ENCODE measurements at regions not wholly inside any gene's neighbourhood (a gene's known extent, or its start where the extent isn't known, plus 50 kb on each side); places are given as distances from the start of the nearest gene placed in this dataset.

DNA sequence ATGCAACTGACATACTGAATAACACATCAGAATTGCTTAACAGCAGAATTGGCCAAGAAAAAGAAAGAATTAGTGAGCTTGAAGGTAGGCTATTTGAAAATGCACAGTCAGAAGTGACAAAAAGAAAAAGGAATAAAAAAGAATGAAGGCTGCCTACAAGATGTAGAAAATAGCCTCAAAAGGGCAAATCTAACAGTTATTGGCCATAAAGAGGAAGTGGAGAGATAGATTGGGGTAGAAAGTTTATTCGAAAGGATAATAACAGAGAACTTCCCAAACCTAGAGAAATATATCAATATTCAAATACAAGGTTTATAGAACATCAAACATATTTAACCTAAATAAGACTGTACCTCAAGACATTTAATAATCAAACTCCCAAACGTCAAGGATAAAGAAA lies 67.5 kb downstream of the ATP6V1G3 start:
- H3K27me3 Mint-ChIP-seq, result peaks cover 15% of the 10 kb centered on the region
- no peaks in the 10 kb centered on the region for H3K36me3 Mint-ChIP-seq (ENCODE audit: low read depth)
- H3K27ac Mint-ChIP-seq, result no peak overlapping the region
- no peak for DNase-seq
- intact Hi-C loops (cut with micrococcal nuclease), result no loop called here
- no peak overlapping the region for H3K4me3 Mint-ChIP-seq
- H3K9me3 Mint-ChIP-seq, result peaks cover 18% of the 10 kb centered on the region
- H3K4me1 Mint-ChIP-seq, result no peaks in the 10 kb centered on the region

DNA sequence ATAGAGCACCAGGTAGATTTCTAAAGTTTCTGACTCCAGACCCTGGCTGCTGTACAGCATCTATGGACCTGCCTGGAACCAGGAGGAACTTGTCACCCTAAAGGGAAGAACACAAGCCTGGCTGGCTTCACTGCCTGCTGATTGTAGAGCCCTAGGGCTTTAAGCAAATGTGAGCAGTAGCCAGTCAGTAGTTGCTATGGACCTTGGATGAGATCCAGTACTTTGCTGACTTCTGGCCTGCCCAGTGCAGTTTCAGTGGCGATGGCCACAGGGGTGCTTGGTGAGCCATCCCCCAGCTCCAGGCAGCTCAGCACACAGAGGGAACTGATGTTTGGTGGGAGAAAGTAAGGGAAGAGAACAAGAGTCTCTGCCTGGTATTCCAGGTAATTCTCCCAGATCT lies 68.4 kb downstream of the ATP6V1G3 start:
- no peaks in the 10 kb centered on the region for H3K36me3 Mint-ChIP-seq (ENCODE audit: low read depth)
- intact Hi-C loops (cut with micrococcal nuclease), result no loop called here

DNA sequence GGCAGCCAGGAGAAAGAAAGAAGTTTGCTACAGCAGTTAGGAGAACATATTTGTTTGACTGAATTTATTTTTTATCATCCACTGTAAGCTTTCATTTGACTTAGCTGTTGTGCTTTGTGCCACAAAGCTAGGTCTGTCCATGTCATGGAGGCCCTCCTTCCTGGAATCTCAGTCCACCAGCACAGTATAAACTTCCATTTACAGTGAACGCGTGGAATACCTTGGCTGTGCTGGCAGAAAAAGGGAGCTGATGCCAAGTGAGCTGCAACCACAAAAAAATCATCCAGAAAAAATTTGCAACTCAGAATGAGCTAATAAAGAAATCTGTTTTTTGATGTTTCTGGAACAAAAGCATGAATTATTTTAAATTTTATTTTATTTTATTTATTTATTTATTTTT lies 72.6 kb downstream of the ATP6V1G3 start:
- DNase-seq, result no peak
- Mint-ChIP-seq H3K4me3 (no peak overlapping the region), H3K4me1 (peaks cover 4% of the 10 kb centered on the region), H3K27ac (no peak overlapping the region), H3K9me3 (peaks cover 2% of the 10 kb centered on the region), H3K27me3 (peaks cover 2% of the 10 kb centered on the region), H3K36me3 (ENCODE audit: low read depth) (no peaks in the 10 kb centered on the region)
- intact Hi-C loops (cut with micrococcal nuclease), result loop anchor here (5.0 to 10.0 kb wide), 6 partner anchors 54 to 946 kb away; partner anchors contain the start of genes LHX9 and NEK7

More for the DNA sequence above, 68.4 kb downstream of the ATP6V1G3 start:
- Mint-ChIP-seq H3K9me3 (peaks cover 14% of the 10 kb centered on the region), H3K4me1 (no peaks in the 10 kb centered on the region), H3K27me3 (peaks cover 11% of the 10 kb centered on the region), H3K4me3 (no peak overlapping the region), H3K27ac (no peak overlapping the region)
- DNase-seq, result no peak

DNA sequence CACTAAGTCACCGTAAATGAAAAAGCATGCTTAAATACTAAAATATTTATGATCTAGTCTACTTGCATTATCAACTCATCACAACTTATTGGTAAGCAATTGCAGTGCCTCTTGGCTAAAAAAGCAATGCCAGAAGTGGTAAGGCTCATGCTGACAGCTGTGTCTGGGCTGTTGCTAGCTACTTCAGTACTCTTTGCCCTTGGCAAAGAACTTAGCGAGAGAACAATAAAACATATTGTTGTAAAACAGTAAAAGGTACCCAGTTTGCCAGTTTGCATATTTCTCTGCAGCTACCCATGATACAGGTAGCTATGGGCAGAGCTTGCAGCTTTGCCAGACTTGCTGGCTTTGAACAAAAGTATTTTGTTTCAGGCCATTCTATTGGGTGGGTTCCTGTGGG lies 73.1 kb downstream of the ATP6V1G3 start:
- peaks cover 2% of the 10 kb centered on the region for H3K27me3 Mint-ChIP-seq
- no peak overlapping the region for H3K27ac Mint-ChIP-seq
- DNase-seq, result no peak
- H3K4me3 Mint-ChIP-seq, result no peak overlapping the region
- intact Hi-C loops (cut with micrococcal nuclease), result loop anchor here (5.0 to 10.0 kb wide), 6 partner anchors 55 to 945 kb away; partner anchors contain the start of genes LHX9 and NEK7
- peaks cover 4% of the 10 kb centered on the region for H3K4me1 Mint-ChIP-seq
- no peaks in the 10 kb centered on the region for H3K36me3 Mint-ChIP-seq (ENCODE audit: low read depth)
- no peaks in the 10 kb centered on the region for H3K9me3 Mint-ChIP-seq

DNA sequence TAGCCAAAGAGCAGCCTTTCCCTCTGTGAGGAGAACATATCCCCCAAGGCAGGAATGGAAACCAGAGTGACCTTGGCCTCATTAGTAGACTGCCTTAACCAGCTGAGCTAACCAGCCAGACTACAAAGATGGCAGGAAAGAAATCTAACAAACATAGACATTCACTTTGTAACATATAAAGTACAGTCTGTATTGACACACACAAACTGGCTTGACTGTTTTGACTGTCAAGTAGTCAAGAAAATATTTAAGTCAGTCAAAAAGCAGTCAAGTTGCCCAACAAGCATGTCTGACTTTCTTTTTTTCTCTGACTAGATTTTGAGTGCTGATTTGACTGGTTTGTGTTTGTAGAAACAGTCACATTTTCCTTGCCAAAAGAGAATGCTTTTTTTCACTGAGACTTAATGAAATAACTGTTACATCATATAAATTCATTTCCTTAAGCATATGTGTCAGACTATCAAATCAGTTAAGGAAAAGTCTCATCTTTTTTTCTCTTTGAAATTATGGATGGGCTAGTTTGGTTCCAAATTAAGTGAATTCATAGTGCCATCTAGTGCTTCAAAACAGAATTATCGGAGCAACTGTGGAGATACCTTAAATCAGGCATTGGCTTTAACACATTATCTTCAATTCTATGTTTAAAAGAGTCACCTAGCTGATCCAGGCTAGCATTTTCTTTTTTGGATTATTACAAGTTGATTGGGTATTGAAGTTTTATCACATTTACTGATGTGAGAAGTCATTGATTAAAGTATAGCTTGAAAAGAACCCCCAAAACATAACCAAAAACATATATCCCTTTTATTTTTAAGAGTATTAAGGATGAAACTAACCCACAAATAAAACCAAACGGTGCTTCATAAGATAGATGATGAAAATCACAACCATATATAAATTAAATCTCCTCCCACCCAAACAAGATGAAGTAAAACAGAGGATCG lies 75.0 kb downstream of the ATP6V1G3 start:
- Mint-ChIP-seq H3K9me3 (no peaks in the 10 kb centered on the region), H3K27me3 (peaks cover 2% of the 10 kb centered on the region), H3K4me3 (no peak overlapping the region), H3K27ac (no peak overlapping the region), H3K36me3 (ENCODE audit: low read depth) (no peaks in the 10 kb centered on the region), H3K4me1 (peaks cover 4% of the 10 kb centered on the region)
- peak; percentile 62 for DNase-seq
- intact Hi-C loops (cut with micrococcal nuclease), result loop anchor here (1.0 to 10.0 kb wide), 8 partner anchors 57 to 943 kb away; partner anchors contain the start of genes LHX9 and NEK7

DNA sequence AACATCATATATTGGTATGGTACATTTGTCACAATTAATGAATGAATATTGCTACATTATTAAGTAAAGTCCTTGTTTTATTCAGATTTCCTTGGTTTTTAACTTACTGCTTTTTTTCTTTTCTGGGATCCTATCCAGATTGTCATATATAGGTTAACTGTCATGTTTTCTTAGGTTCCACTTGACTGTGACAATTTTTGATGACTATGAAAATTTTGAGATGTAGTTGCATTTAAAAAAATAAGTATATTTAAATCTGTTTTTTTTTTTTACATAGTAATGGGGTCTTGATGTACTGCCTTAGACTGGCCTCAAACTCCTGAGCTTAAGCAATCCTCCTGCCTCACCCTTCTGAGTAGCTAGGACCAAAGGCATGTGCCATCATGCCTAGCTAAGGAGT lies 76.8 kb downstream of the ATP6V1G3 start:
- no peak overlapping the region for H3K4me3 Mint-ChIP-seq
- no peak overlapping the region for H3K27ac Mint-ChIP-seq
- H3K4me1 Mint-ChIP-seq, result peaks cover 4% of the 10 kb centered on the region
- no peaks in the 10 kb centered on the region for H3K9me3 Mint-ChIP-seq
- H3K27me3 Mint-ChIP-seq, result peaks cover 4% of the 10 kb centered on the region
- no peaks in the 10 kb centered on the region for H3K36me3 Mint-ChIP-seq (ENCODE audit: low read depth)
- no peak for DNase-seq
- intact Hi-C loops (cut with micrococcal nuclease), result loop anchor here (2.0 to 10.0 kb wide), 2 partner anchors 209 to 375 kb away; no protein-coding TSS in a partner anchor

DNA sequence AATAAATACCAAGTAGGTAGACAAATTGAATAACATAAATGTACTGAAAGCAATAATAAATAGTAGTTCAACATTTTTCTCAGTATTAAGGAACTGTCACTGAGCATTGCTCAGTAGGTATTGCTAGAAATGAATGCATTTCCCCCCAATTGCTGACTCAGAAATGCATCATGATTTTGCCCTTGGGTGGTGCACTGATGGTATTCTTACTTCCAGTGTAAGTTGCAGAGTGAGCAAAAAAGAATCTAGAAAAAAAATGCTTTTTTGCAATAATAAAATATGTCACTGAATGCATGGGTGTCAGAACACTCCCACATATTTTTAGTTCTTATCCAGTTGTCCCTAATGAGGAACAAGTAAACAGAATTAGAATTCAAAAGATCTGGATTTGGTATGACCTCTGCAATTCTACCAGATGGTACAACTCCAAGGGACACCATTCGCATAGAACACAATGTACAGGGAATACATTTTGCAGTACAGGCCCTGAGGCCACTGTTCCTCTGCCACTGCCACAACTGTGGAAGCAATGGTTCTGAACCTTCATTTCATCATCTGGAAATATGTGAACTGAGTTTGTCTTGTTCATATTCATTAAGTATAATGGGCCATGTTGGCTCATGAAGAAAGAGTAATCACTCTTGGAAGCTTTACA lies 78.0 kb downstream of the ATP6V1G3 start:
- no peak for DNase-seq
- no peaks in the 10 kb centered on the region for H3K9me3 Mint-ChIP-seq
- H3K27me3 Mint-ChIP-seq, result peaks cover 4% of the 10 kb centered on the region
- H3K4me1 Mint-ChIP-seq, result peaks cover 4% of the 10 kb centered on the region
- no peak overlapping the region for H3K4me3 Mint-ChIP-seq
- no peaks in the 10 kb centered on the region for H3K36me3 Mint-ChIP-seq (ENCODE audit: low read depth)
- no peak overlapping the region for H3K27ac Mint-ChIP-seq
- intact Hi-C loops (cut with micrococcal nuclease), result loop anchor here (10.0 kb wide), 1 partner anchor 208 kb away; no protein-coding TSS in a partner anchor

DNA sequence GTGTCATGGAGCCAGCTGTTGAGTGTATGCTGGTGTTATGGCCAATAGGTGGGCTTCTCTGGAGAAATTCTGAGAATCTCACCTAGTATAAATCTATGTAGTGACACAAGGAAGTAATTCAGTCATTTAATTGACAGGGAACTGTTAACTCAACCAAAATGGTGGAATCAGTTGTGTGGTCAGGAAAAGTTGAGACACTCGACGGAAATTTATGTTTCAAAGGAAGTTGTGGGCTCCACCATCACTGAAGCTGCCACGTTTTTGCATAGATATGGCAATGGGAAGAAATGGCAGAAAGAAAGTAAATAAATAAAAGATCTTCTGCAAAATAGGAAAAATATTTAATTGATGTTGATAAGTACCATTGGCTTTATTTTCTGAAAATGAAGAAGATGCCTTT lies 84.5 kb downstream of the ATP6V1G3 start:
- H3K4me1 Mint-ChIP-seq, result no peaks in the 10 kb centered on the region
- H3K36me3 Mint-ChIP-seq (ENCODE audit: low read depth), result no peaks in the 10 kb centered on the region
- no peak overlapping the region for H3K4me3 Mint-ChIP-seq
- peaks cover 7% of the 10 kb centered on the region for H3K9me3 Mint-ChIP-seq
- DNase-seq, result no peak
- H3K27ac Mint-ChIP-seq, result no peak overlapping the region
- H3K27me3 Mint-ChIP-seq, result peaks cover 6% of the 10 kb centered on the region
- intact Hi-C loops (cut with micrococcal nuclease), result no loop called here

DNA sequence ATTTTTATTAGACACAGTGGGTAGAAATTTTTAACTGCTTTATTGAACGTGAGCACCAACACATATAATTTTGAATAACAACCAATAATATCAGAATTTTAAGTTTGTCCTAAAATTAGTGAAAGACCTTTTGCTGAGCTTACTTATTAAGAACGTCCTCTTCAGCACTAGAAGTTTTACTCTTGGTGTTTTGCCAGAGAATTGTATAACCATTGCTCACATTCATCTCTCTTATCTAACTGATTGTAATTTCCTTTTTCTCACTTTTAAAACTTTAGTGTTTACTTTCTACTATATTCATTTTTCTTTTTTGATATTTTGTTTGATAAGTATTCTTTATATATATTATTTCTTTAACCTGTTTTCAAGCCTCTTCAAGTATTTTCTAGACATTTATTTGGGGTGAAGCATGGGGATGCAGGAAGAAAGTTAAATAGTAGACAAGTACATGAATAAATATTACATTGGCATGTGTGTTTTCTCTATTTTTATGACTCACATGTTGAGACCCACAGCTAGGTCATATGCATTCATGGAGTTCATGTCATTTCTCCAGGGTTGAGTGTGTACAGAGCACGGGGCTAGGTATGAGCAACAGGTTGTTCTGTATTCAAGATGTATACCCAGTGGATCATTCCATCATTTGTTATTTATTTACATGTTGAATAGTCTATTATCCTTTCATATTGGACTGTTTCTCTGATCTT lies 90.6 kb downstream of the ATP6V1G3 start:
- DNase-seq, result no peak
- no peaks in the 10 kb centered on the region for H3K4me1 Mint-ChIP-seq
- H3K4me3 Mint-ChIP-seq, result no peak overlapping the region
- intact Hi-C loops (cut with micrococcal nuclease), result no loop called here
- H3K27me3 Mint-ChIP-seq, result peaks cover 9% of the 10 kb centered on the region
- no peaks in the 10 kb centered on the region for H3K36me3 Mint-ChIP-seq (ENCODE audit: low read depth)
- peaks cover 4% of the 10 kb centered on the region for H3K9me3 Mint-ChIP-seq
- H3K27ac Mint-ChIP-seq, result no peak overlapping the region

DNA sequence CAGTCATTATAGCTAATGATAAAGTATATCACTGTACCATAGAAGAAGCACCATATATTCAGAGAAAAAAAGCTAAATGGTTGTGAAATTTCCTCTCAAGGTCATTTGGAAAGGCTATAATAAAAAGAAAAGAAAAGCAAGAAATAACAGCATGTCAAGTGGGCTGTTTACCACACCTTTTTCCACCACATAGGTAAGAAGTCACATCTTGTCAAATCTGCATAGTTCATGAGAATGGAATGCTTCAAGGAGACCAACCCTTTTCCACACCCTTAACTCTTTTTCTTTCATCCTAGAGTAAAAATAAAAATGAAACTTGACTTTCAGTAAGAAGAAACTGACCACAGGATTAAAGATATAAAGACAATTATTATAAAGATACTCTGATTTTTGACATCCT lies 91.2 kb downstream of the ATP6V1G3 start:
- intact Hi-C loops (cut with micrococcal nuclease), result no loop called here
- Mint-ChIP-seq H3K4me1 (no peaks in the 10 kb centered on the region), H3K36me3 (ENCODE audit: low read depth) (no peaks in the 10 kb centered on the region), H3K27ac (no peak overlapping the region), H3K4me3 (no peak overlapping the region), H3K27me3 (peaks cover 9% of the 10 kb centered on the region), H3K9me3 (peaks cover 2% of the 10 kb centered on the region)
- no peak for DNase-seq

DNA sequence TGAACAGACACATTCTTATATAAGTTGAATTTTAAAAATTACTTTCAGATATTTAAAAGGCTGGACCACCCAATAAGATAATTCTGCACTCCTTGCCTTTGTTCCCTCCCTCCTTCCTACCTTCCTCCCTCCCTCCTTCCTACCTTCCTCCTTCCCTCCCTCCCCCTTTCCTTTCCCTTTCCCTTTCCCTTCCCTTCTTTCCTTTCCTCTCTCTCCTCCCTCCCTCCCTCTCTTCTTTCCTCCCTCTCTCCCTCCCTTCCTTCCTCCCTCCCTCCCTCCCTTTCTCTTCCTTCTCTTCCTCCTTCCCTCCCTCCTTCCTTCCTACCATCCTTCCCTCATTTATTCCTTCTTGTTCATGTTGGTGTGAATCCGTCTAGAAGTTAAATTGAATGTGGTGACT lies 93.0 kb downstream of the ATP6V1G3 start:
- no peaks in the 10 kb centered on the region for H3K9me3 Mint-ChIP-seq
- H3K27me3 Mint-ChIP-seq, result peaks cover 6% of the 10 kb centered on the region
- intact Hi-C loops (cut with micrococcal nuclease), result no loop called here
- DNase-seq, result no peak
- no peak overlapping the region for H3K27ac Mint-ChIP-seq
- no peaks in the 10 kb centered on the region for H3K36me3 Mint-ChIP-seq (ENCODE audit: low read depth)
- no peak overlapping the region for H3K4me3 Mint-ChIP-seq
- no peaks in the 10 kb centered on the region for H3K4me1 Mint-ChIP-seq

DNA sequence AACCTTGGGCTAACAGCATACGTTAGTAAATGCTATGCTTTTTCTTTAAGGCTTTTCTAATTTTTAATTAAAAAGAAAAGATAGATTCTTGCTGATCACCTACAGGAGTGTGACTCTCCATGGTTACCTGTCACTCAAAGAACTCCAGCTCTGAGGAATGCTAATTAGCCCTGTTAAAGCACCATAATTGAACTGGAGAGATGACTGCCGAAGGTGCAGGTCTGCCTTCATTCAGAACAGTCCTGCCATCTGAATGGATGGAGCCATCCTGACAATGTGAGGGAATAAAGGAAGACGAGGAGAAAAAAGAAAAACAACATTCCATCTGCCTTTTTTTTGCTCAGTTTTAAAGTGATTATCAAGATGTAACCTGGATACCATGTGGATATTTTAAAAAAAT lies 94.6 kb downstream of the ATP6V1G3 start:
- intact Hi-C loops (cut with micrococcal nuclease), result no loop called here
- no peaks in the 10 kb centered on the region for H3K36me3 Mint-ChIP-seq (ENCODE audit: low read depth)

DNA sequence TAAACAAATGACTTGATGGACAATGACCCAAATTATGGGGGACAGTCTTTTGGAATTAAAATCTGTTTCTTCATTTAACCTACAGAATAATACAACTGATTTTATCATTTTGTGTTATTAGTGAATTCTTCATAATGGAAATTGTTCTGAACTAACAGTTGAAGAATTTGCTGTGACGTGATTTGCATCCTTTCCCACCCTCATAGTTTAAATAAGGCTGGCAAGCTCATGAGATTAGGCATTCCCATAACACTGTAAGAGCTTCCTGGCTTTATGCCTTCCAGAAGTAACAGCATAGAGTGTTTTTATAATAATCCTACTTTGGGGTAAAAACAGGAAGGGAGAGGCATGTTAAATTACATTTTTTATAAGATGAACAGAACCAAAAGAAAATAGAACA lies 95.7 kb downstream of the ATP6V1G3 start:
- intact Hi-C loops (cut with micrococcal nuclease), result no loop called here
- H3K27me3 Mint-ChIP-seq, result peaks cover 5% of the 10 kb centered on the region
- DNase-seq, result no peak
- no peak overlapping the region for H3K27ac Mint-ChIP-seq
- H3K4me1 Mint-ChIP-seq, result no peaks in the 10 kb centered on the region
- no peak overlapping the region for H3K4me3 Mint-ChIP-seq
- no peaks in the 10 kb centered on the region for H3K9me3 Mint-ChIP-seq
- no peaks in the 10 kb centered on the region for H3K36me3 Mint-ChIP-seq (ENCODE audit: low read depth)

More for the DNA sequence above, 94.6 kb downstream of the ATP6V1G3 start:
- no peak overlapping the region for H3K4me3 Mint-ChIP-seq
- no peaks in the 10 kb centered on the region for H3K4me1 Mint-ChIP-seq
- H3K27ac Mint-ChIP-seq, result no peak overlapping the region
- no peak for DNase-seq
- H3K27me3 Mint-ChIP-seq, result peaks cover 6% of the 10 kb centered on the region
- no peaks in the 10 kb centered on the region for H3K9me3 Mint-ChIP-seq

All from activated CD4-positive, alpha-beta T cell treated with anti-CD3 and anti-CD28 coated beads, Interleukin-2, amount 10 ng/mL, durations not matched to agents 24 days and 14 days (primary cell).